ENCODE measurements at regions not wholly inside any gene's neighbourhood (a gene's known extent, or its start where the extent isn't known, plus 50 kb on each side); places are given as distances from the start of the nearest gene placed in this dataset.
A peak's percentile ranks its signal among the peaks of the same experiment; 100 is the strongest.

DNA sequence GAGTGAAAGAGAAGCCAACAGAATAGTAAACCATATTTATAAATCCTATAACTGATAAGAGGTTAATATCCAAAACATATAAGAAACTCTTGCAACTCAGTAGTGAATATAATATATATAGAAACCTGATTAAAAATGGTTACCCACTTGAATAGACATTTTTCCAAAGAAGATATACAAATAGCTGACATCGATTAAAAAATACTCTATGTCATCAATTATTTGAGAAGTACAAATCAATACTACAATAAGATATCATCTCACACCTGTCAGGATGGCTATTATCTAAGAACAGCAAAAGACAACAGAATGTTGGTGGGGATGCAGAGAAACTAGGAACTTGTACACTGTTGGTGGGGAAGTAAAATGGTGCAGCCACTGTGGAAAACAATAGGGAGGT lies 254.4 kb downstream of the PPARGC1A start:
- DNase-seq (ENCODE audit: low read depth), result no peak
- TF ChIP-seq, protein P1, sequence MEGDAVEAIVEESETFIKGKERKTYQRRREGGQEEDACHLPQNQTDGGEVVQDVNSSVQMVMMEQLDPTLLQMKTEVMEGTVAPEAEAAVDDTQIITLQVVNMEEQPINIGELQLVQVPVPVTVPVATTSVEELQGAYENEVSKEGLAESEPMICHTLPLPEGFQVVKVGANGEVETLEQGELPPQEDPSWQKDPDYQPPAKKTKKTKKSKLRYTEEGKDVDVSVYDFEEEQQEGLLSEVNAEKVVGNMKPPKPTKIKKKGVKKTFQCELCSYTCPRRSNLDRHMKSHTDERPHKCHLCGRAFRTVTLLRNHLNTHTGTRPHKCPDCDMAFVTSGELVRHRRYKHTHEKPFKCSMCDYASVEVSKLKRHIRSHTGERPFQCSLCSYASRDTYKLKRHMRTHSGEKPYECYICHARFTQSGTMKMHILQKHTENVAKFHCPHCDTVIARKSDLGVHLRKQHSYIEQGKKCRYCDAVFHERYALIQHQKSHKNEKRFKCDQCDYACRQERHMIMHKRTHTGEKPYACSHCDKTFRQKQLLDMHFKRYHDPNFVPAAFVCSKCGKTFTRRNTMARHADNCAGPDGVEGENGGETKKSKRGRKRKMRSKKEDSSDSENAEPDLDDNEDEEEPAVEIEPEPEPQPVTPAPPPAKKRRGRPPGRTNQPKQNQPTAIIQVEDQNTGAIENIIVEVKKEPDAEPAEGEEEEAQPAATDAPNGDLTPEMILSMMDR (IDR thresholded peaks at IDR 0.05; ENCODE audit: insufficient read depth, low read depth, low read length, missing control alignments), result no peak
- no peak overlapping the region for H3K4me3 ChIP-seq (ENCODE audit: low read depth, low read length)

DNA sequence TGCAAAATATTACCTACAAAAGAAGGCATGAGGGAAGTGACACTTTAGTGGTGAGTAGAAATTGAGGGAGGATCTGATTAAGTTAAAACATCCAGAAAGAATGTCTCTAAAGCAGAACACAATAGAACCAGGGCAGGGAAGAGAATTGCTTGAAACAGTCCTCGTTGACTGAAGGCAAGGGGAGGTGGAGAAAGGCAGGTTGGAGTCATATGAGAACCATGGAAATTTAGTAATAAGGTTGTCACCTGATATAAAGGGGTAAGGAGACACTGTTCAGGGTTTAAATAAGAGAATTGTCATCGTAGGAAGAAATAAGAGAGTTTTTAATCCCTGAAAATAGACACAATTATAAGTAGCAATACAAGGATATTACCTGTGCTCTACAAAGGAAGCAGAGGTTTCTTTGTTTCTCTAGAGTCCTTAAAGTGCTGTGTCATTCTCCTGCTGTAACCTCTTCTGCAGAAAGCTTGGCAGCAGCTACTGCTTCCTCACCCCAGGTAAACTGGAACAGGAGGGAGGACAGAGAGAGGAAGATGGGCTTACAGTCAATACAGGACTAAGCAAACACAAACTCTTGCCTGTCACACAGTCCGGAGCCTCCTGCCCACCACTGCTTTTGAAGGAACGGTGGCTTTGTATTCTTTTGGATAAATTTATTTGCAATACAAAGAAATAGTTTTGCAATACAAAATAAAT lies 258.4 kb downstream of the PPARGC1A start:
- no peak for DNase-seq (ENCODE audit: low read depth)
- H3K4me3 ChIP-seq (ENCODE audit: low read depth, low read length), result no peak overlapping the region
- TF ChIP-seq, protein P1 (IDR thresholded peaks at IDR 0.05; ENCODE audit: insufficient read depth, low read depth, low read length, missing control alignments), result no peak

DNA sequence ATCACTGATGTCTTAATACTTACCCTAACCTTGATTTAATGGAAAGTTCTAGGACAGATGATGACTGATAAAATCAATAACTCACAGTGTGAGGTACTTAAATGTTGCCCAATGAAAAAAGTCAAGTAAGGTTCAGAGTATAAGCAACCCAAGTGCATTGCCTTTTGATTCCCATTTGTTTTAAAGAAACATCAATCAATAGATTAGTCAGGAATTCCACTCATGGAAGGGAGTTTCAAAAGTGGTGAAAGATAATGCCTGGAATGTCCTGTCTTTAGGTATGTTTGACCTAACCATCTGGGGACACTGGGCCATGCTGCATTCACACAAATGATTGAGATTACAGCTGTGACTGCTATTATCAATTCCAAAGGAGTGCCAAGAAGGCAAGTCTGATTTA lies 259.7 kb downstream of the PPARGC1A start:
- no peak overlapping the region for H3K4me3 ChIP-seq (ENCODE audit: low read depth, low read length)
- TF ChIP-seq, protein P1 (IDR thresholded peaks at IDR 0.05; ENCODE audit: insufficient read depth, low read depth, low read length, missing control alignments), result no peak
- no peak for DNase-seq (ENCODE audit: low read depth)

DNA sequence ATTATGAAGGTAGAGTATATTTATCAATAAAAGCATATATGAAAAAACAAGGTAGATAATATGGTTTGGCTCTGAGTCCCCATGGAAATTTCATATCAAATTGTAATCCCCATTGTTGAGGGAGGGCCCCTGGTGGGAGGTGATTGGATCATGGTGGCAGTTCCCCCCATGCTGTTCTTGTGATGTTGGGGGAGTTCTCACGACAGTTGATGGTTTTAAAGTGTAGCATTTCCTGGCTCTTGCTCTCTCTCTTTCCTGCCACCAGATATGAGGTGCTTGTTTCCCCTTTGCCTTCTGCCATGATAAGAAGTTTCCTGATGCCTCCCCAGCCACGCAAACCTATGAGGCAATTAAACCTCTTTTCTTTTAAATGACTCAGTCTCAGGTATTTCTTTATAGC lies 260.4 kb downstream of the PPARGC1A start:
- no peak overlapping the region for H3K4me3 ChIP-seq (ENCODE audit: low read depth, low read length)
- no peak for DNase-seq (ENCODE audit: low read depth)
- TF ChIP-seq, protein P1 (IDR thresholded peaks at IDR 0.05; ENCODE audit: insufficient read depth, low read depth, low read length, missing control alignments), result no peak

DNA sequence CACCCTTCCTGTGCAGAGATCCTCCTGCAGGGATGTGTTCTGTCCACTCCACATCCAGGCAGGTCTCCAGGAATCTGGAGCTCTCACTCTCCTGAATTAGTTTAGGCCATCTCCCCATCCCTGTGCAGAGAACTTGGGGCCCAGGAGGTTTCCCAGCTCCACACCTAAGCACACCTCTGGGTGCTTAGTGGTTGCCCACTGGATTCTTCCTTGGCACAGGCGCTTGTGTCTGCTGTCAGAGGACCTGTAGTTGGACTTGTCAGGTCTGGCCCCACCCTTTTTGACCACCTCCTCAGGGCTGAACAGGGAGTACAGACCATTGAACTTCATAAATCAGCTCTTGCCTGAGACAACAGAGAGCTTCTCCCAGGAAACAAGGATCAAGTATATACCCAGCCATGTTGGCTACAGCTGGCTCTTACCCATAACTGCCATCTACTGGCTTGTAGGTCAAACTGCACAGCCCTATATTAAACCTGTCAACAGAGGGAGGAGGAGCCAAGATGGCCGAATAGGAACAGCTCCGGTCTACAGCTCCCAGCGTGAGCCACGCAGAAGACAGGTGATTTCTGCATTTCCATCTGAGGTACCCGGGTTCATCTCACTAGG lies 275.5 kb downstream of the PPARGC1A start:
- DNase-seq (ENCODE audit: low read depth), result peak; percentile 32
- no peak overlapping the region for H3K4me3 ChIP-seq (ENCODE audit: low read depth, low read length)
- TF ChIP-seq, protein P1 (IDR thresholded peaks at IDR 0.05; ENCODE audit: insufficient read depth, low read depth, low read length, missing control alignments), result no peak

DNA sequence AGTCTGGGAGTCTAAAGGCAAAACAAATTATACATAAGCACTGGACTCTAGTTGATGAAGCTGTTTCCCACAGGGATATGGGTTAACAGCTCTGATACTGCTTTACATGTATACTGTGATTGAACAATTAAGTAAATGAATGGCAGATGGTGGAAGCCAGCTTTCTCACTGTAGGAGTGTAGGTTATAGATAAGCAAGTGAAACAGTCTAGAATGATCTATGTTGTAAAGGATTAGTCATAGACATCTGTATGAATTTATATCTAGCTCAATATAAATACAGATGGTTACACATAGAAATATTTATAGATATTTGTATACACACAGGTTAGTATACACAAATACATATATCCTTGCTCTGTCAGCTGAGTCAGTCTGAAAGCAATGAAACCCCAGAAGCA lies 276.1 kb downstream of the PPARGC1A start:
- TF ChIP-seq, protein P1 (IDR thresholded peaks at IDR 0.05; ENCODE audit: insufficient read depth, low read depth, low read length, missing control alignments), result no peak
- no peak for DNase-seq (ENCODE audit: low read depth)
- H3K4me3 ChIP-seq (ENCODE audit: low read depth, low read length), result no peak overlapping the region

DNA sequence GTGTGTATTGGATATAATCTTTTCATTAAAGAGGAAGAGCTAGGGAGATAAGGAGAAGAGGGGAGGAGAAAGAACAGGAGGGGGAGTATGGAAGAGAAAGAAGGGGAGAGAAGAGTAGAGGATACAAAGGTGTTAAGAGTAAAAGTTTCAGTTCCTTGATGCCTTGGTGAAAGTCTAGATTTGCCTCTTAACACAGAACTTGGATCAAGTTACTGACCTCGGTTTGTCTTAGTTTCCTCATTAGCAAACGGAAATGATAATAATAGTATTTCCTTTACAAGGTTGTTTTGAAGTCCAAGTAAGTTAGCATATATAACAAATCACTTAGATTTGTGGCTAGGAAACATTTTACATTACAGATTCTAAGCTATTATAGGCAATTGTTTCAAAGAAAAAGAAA lies 287.1 kb downstream of the PPARGC1A start:
- H3K4me3 ChIP-seq (ENCODE audit: low read depth, low read length), result no peak overlapping the region
- TF ChIP-seq, protein P1 (IDR thresholded peaks at IDR 0.05; ENCODE audit: insufficient read depth, low read depth, low read length, missing control alignments), result no peak
- no peak for DNase-seq (ENCODE audit: low read depth)

Measured in GM12865 (cell line).